ENCODE measurements at regions not wholly inside any gene's neighbourhood (a gene's known extent, or its start where the extent isn't known, plus 50 kb on each side); places are given as distances from the start of the nearest gene placed in this dataset.

DNA sequence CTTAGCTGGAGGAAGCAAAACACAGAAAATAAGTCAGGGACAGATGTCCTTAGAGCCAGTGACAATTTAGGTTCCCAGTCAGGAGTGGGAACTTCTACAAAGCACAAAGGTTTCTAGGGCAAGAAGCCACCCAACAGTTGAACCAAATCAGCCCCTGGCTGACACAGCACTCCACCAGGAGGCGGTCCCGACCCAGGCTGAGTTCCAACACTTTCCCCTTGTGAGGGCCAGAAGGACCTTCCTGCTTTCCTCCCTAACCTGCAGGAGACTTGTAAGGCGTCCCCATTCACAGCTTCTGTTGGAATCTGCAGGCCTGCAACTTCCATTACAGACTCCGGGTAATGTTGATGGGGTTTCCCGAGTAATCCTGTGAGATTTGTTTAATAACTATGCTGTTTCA, 416.4 kb upstream of the IRX1 start (continued):
- TF ChIP-seq, protein P1, sequence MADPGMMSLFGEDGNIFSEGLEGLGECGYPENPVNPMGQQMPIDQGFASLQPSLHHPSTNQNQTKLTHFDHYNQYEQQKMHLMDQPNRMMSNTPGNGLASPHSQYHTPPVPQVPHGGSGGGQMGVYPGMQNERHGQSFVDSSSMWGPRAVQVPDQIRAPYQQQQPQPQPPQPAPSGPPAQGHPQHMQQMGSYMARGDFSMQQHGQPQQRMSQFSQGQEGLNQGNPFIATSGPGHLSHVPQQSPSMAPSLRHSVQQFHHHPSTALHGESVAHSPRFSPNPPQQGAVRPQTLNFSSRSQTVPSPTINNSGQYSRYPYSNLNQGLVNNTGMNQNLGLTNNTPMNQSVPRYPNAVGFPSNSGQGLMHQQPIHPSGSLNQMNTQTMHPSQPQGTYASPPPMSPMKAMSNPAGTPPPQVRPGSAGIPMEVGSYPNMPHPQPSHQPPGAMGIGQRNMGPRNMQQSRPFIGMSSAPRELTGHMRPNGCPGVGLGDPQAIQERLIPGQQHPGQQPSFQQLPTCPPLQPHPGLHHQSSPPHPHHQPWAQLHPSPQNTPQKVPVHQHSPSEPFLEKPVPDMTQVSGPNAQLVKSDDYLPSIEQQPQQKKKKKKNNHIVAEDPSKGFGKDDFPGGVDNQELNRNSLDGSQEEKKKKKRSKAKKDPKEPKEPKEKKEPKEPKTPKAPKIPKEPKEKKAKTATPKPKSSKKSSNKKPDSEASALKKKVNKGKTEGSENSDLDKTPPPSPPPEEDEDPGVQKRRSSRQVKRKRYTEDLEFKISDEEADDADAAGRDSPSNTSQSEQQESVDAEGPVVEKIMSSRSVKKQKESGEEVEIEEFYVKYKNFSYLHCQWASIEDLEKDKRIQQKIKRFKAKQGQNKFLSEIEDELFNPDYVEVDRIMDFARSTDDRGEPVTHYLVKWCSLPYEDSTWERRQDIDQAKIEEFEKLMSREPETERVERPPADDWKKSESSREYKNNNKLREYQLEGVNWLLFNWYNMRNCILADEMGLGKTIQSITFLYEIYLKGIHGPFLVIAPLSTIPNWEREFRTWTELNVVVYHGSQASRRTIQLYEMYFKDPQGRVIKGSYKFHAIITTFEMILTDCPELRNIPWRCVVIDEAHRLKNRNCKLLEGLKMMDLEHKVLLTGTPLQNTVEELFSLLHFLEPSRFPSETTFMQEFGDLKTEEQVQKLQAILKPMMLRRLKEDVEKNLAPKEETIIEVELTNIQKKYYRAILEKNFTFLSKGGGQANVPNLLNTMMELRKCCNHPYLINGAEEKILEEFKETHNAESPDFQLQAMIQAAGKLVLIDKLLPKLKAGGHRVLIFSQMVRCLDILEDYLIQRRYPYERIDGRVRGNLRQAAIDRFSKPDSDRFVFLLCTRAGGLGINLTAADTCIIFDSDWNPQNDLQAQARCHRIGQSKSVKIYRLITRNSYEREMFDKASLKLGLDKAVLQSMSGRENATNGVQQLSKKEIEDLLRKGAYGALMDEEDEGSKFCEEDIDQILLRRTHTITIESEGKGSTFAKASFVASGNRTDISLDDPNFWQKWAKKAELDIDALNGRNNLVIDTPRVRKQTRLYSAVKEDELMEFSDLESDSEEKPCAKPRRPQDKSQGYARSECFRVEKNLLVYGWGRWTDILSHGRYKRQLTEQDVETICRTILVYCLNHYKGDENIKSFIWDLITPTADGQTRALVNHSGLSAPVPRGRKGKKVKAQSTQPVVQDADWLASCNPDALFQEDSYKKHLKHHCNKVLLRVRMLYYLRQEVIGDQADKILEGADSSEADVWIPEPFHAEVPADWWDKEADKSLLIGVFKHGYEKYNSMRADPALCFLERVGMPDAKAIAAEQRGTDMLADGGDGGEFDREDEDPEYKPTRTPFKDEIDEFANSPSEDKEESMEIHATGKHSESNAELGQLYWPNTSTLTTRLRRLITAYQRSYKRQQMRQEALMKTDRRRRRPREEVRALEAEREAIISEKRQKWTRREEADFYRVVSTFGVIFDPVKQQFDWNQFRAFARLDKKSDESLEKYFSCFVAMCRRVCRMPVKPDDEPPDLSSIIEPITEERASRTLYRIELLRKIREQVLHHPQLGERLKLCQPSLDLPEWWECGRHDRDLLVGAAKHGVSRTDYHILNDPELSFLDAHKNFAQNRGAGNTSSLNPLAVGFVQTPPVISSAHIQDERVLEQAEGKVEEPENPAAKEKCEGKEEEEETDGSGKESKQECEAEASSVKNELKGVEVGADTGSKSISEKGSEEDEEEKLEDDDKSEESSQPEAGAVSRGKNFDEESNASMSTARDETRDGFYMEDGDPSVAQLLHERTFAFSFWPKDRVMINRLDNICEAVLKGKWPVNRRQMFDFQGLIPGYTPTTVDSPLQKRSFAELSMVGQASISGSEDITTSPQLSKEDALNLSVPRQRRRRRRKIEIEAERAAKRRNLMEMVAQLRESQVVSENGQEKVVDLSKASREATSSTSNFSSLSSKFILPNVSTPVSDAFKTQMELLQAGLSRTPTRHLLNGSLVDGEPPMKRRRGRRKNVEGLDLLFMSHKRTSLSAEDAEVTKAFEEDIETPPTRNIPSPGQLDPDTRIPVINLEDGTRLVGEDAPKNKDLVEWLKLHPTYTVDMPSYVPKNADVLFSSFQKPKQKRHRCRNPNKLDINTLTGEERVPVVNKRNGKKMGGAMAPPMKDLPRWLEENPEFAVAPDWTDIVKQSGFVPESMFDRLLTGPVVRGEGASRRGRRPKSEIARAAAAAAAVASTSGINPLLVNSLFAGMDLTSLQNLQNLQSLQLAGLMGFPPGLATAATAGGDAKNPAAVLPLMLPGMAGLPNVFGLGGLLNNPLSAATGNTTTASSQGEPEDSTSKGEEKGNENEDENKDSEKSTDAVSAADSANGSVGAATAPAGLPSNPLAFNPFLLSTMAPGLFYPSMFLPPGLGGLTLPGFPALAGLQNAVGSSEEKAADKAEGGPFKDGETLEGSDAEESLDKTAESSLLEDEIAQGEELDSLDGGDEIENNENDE (IDR thresholded peaks at IDR 0.05; ENCODE audit: insufficient replicate concordance, low read length), result no peak
- TF ChIP-seq TCF12 (IDR thresholded peaks at IDR 0.05; ENCODE audit: low read depth, low read length) (no peak), EGR1 (IDR thresholded peaks at IDR 0.05; ENCODE audit: borderline replicate concordance, low read depth, low read length) (no peak), SIX5 (IDR thresholded peaks at IDR 0.05; ENCODE audit: low read depth, low read length) (no peak), GTF2F1 (IDR thresholded peaks at IDR 0.05; ENCODE audit: borderline replicate concordance, low read depth, low read length) (no peak), NRF1 (IDR thresholded peaks at IDR 0.05; ENCODE audit: low read depth, low read length) (no peak), RXRA (IDR thresholded peaks at IDR 0.05; ENCODE audit: insufficient read depth, low read depth, low read length) (no peak), CTCF (IDR thresholded peaks at IDR 0.05; ENCODE audit: control extremely low read depth in 1 of 3, insufficient read depth in 1 of 3, low read depth in 1 of 3, low read length in 3 of 3) (peak; percentile 39 to 55 (median 49))
- TF ChIP-seq, protein P2, sequence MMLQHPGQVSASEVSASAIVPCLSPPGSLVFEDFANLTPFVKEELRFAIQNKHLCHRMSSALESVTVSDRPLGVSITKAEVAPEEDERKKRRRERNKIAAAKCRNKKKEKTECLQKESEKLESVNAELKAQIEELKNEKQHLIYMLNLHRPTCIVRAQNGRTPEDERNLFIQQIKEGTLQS (IDR thresholded peaks at IDR 0.05; ENCODE audit: insufficient read depth, low read depth, low read length), result no peak
